Activated CD4-positive, alpha-beta T cell treated with anti-CD3 and anti-CD28 coated beads, Interleukin-2, amount 10 ng/mL, durations not matched to agents 7 days and 5 days (primary cell): ENCODE measurements at regions not wholly inside any gene's neighbourhood (a gene's known extent, or its start where the extent isn't known, plus 50 kb on each side); places are given as distances from the start of the nearest gene placed in this dataset.
"Not testable (repeated sequence)": the region's sequence is repeated elsewhere in the genome, so short reads cannot be mapped to it uniquely, and the experiment has no call there.

ENCODE experiments used
- CTCF ChIA-PET: fragments of 350-600 bp; sonication (Branson Sonifier 250); formaldehyde crosslinking; loops from one replicate; lab custom pipeline; 2021; ENCODE audit warnings: antibody characterized with exemption; lab: Charles Lee
- POLR2A ChIA-PET: fragments of 350-600 bp; sonication (Branson Sonifier 250); formaldehyde crosslinking; loops from one replicate; lab custom pipeline; 2021; ENCODE audit warnings: antibody characterized with exemption; lab: Charles Lee
- DNase-seq: peaks from one replicate; pipeline ENCODE4 v3.0.0-alpha.2; 2020
- H3K27ac Mint-ChIP-seq: one replicate; pipeline ENCODE4 v1.8.0; 2021; ENCODE audit warnings: mild to moderate bottlenecking, moderate library complexity, mixed read lengths
- H3K27me3 Mint-ChIP-seq: one replicate; pipeline ENCODE4 v1.8.0; 2021; ENCODE audit warnings: mixed read lengths
- H3K36me3 Mint-ChIP-seq: one replicate; pipeline ENCODE4 v1.8.0; 2021; ENCODE audit warnings: low read depth, mixed read lengths
- H3K4me1 Mint-ChIP-seq: one replicate; pipeline ENCODE4 v1.8.0; 2021; ENCODE audit warnings: mixed read lengths
- H3K4me3 Mint-ChIP-seq: one replicate; pipeline ENCODE4 v1.8.0; 2021; ENCODE audit warnings: mild to moderate bottlenecking, moderate library complexity, mixed read lengths
- H3K9me3 Mint-ChIP-seq: one replicate; pipeline ENCODE4 v1.8.0; 2021; ENCODE audit warnings: mixed read lengths

GRCh38 chr2:16058747-16059358, 118.5 kb downstream of the MYCN start:
- H3K9me3 Mint-ChIP-seq, result peaks cover 5% of the 10 kb centered on the region
- no peaks in the 10 kb centered on the region for H3K4me1 Mint-ChIP-seq
- H3K27me3 Mint-ChIP-seq, result no peaks in the 10 kb centered on the region
- DNase-seq, result no peak
- no peak overlapping the region for H3K4me3 Mint-ChIP-seq
- ChIA-PET POLR2A (no interaction called here), CTCF (no interaction called here)
- H3K27ac Mint-ChIP-seq, result no peak overlapping the region
- peaks cover 1% of the 10 kb centered on the region for H3K36me3 Mint-ChIP-seq

GRCh38 chr2:16058256-16058655, 117.9 kb downstream of the MYCN start:
- H3K9me3 Mint-ChIP-seq, result peaks cover 2% of the 10 kb centered on the region
- ChIA-PET CTCF (no interaction called here), POLR2A (no interaction called here)
- no peak overlapping the region for H3K4me3 Mint-ChIP-seq
- no peaks in the 10 kb centered on the region for H3K36me3 Mint-ChIP-seq
- H3K4me1 Mint-ChIP-seq, result no peaks in the 10 kb centered on the region
- no peak overlapping the region for H3K27ac Mint-ChIP-seq
- H3K27me3 Mint-ChIP-seq, result no peaks in the 10 kb centered on the region
- no peak for DNase-seq

DNA sequence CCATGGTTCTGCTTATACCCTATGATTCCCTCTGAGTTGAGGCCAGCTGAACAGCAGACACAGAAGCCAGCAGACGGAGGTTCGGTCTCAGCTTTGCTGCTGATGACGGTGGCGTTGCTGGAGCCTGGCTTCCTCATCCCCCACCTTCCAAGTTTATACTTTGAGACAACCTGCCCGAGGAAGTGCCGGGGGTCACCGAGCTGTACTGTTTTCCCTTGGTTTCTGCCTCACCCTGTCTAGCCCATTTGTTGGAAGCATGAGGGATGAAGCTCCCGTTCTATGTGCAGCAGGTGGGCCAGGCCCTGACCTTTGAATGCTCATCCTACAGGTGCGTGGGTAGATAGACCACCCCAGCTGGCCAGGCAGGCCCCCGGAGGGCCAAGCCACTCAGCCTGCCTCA, 117.3 kb downstream of the MYCN start:
- no peak for DNase-seq
- no peaks in the 10 kb centered on the region for H3K36me3 Mint-ChIP-seq
- ChIA-PET POLR2A (no interaction called here), CTCF (no interaction called here)
- H3K27me3 Mint-ChIP-seq, result no peaks in the 10 kb centered on the region
- no peaks in the 10 kb centered on the region for H3K9me3 Mint-ChIP-seq
- H3K4me1 Mint-ChIP-seq, result no peaks in the 10 kb centered on the region
- no peak overlapping the region for H3K27ac Mint-ChIP-seq
- H3K4me3 Mint-ChIP-seq, result no peak overlapping the region

GRCh38 chr2:16055848-16056580, 115.7 kb downstream of the MYCN start:
- CTCF ChIA-PET, result interaction anchor here (0.5 kb wide), 1 partner anchor 1659 kb away, joined by 3 read pairs; no protein-coding TSS in a partner anchor
- POLR2A ChIA-PET, result no interaction called here
- Mint-ChIP-seq H3K27ac (no peak overlapping the region), H3K4me3 (no peak overlapping the region), H3K27me3 (no peaks in the 10 kb centered on the region), H3K36me3 (no peaks in the 10 kb centered on the region), H3K4me1 (no peaks in the 10 kb centered on the region), H3K9me3 (no peaks in the 10 kb centered on the region)
- no peak for DNase-seq

GRCh38 chr2:16053437-16054257, 113.3 kb downstream of the MYCN start:
- CTCF ChIA-PET, result no interaction called here

DNA sequence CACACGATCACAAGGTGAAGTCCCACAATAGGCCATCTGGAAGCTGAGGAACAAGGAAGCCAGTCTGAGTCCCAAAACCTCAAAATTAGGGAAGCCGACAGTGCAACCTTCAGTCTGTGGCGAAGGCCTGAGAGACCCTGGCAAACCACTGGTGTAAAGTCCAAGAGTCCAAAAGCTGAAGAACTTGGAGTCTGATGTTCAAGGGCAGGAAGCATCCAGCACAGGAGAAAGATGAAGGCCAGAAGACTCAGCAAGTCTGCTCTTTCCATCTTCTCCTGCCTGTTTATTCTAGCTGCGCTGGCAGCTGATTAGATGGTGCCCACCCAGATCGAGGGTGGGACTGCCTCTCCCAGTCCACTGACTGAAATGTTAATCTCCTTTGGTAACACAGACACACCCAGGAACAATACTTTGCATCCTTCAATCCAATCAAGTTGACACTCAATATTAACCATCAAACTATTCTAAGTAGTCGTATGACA, 112.3 kb downstream of the MYCN start:
- H3K36me3 Mint-ChIP-seq, H3K4me1 Mint-ChIP-seq, POLR2A ChIA-PET, H3K27ac Mint-ChIP-seq, H3K9me3 Mint-ChIP-seq, H3K4me3 Mint-ChIP-seq, H3K27me3 Mint-ChIP-seq, CTCF ChIA-PET, DNase-seq: not testable (repeated sequence)

More at GRCh38 chr2:16053437-16054257, 113.3 kb downstream of the MYCN start:
- DNase-seq, result no peak
- Mint-ChIP-seq H3K27ac (no peak overlapping the region), H3K36me3 (no peaks in the 10 kb centered on the region), H3K4me1 (no peaks in the 10 kb centered on the region), H3K27me3 (no peaks in the 10 kb centered on the region), H3K9me3 (no peaks in the 10 kb centered on the region), H3K4me3 (no peak overlapping the region)
- POLR2A ChIA-PET, result no interaction called here

DNA sequence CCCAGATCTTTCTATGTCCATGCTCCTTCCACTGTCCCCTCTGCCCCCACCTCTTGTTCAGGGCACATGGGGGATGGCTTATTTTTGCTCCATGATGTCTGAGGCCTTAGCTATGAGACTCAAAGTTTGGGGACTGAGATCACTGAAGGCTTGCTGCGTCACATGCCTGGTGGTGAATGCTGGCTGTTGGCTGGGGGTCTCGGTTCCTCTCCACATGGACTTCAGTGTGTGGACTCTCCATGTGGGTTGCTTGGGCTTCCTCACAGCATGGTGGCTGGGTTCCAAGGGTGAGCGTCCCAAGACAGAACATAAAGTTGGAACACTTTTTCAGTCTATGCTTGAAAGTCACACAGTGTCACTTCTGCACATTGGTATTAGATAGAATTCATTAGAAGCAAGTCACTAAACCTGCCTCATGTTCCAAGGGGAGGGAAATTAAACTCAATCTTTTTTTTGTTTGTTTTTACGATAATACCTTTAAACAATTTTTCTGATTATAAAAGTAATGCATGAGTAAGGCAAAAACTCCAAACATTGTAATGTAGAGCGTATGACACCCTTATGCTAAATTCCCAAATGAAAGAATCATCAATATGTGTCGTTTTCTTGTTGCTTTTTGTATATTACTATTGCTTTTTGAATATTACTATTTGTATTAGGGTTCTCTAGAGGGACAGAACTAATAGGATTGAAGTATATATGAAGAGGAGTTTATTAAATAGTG, 111.7 kb downstream of the MYCN start:
- Mint-ChIP-seq H3K9me3 (no peaks in the 10 kb centered on the region), H3K4me3 (no peak overlapping the region), H3K27me3 (no peaks in the 10 kb centered on the region), H3K4me1 (no peaks in the 10 kb centered on the region), H3K36me3 (no peaks in the 10 kb centered on the region), H3K27ac (no peak overlapping the region)
- CTCF ChIA-PET, result no interaction called here
- no peak for DNase-seq
- POLR2A ChIA-PET, result no interaction called here

DNA sequence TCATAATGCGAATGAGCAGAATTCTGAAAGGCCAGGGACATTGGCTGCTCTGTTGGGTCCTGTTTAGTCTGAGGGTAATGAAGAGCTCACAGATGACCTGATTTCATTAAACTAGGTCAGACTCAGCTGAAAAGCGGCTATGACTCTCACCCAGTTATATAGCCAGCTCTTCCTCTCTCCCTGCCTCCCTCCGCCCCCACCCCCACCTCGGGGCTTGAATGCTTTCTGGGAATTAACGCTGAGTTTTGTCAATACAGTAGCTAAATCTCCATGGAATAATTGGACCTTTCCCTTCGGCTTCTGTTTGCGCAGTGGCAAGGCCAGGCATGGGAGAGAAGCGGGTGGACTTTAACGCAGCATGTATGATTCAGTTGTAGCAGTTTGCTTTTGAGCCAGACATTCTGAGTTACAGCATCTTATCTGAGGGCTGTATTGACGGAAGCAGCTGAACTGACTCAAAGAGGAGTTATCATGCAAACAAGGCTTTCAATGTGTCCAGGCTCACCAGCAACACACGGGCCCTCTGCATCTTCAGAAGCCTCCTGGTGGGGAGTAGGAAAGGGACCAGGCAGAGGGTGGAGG, 110.6 kb downstream of the MYCN start:
- H3K9me3 Mint-ChIP-seq, result no peaks in the 10 kb centered on the region
- POLR2A ChIA-PET, result no interaction called here
- DNase-seq, result no peak
- CTCF ChIA-PET, result no interaction called here
- H3K27ac Mint-ChIP-seq, result no peak overlapping the region
- H3K4me1 Mint-ChIP-seq, result no peaks in the 10 kb centered on the region
- H3K36me3 Mint-ChIP-seq, result no peaks in the 10 kb centered on the region
- H3K27me3 Mint-ChIP-seq, result no peaks in the 10 kb centered on the region
- no peak overlapping the region for H3K4me3 Mint-ChIP-seq

- Mint-ChIP-seq H3K27ac (no peak overlapping the region), H3K27me3 (no peaks in the 10 kb centered on the region), H3K4me3 (no peak overlapping the region), H3K4me1 (no peaks in the 10 kb centered on the region), H3K36me3 (no peaks in the 10 kb centered on the region), H3K9me3 (no peaks in the 10 kb centered on the region)
- DNase-seq, result no peak
- POLR2A ChIA-PET, result no interaction called here
- CTCF ChIA-PET, result no interaction called here
Observed at GRCh38 chr2:16050261-16050907, 110.0 kb downstream of the MYCN start.

GRCh38 chr2:16049406-16049805, 109.1 kb downstream of the MYCN start:
- H3K27ac Mint-ChIP-seq, result no peak overlapping the region
- H3K9me3 Mint-ChIP-seq, result no peaks in the 10 kb centered on the region
- ChIA-PET POLR2A (no interaction called here), CTCF (no interaction called here)
- H3K27me3 Mint-ChIP-seq, result no peaks in the 10 kb centered on the region
- no peak for DNase-seq
- no peaks in the 10 kb centered on the region for H3K36me3 Mint-ChIP-seq
- no peaks in the 10 kb centered on the region for H3K4me1 Mint-ChIP-seq
- no peak overlapping the region for H3K4me3 Mint-ChIP-seq

DNA sequence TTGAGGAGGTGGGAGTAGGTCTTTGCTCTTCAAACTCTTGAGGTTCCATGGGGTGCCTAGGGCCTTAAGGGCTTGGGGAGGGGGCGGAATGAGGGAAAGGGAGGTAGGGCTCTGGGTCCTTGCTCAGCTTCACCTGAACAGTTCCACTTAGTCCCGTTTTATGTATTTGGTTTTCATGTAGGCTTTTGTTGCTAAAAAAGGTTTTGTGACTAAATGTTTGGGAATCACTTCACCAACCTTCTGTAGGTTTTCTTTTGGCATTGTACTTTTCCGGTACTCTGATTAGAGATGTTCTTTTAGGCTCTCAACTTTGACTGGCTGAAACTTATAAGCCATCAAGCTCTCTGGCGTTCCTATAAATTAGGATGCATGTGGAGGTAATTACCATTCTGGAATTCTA, 108.1 kb downstream of the MYCN start:
- Mint-ChIP-seq H3K27me3 (no peaks in the 10 kb centered on the region), H3K36me3 (no peaks in the 10 kb centered on the region), H3K27ac (no peak overlapping the region), H3K4me3 (no peak overlapping the region), H3K9me3 (no peaks in the 10 kb centered on the region), H3K4me1 (no peaks in the 10 kb centered on the region)
- POLR2A ChIA-PET, result no interaction called here
- CTCF ChIA-PET, result no interaction called here
- no peak for DNase-seq

- no peak for DNase-seq
- H3K9me3 Mint-ChIP-seq, result no peaks in the 10 kb centered on the region
- no peaks in the 10 kb centered on the region for H3K36me3 Mint-ChIP-seq
- H3K27me3 Mint-ChIP-seq, result no peaks in the 10 kb centered on the region
- H3K4me1 Mint-ChIP-seq, result no peaks in the 10 kb centered on the region
- ChIA-PET CTCF (no interaction called here), POLR2A (no interaction called here)
- no peak overlapping the region for H3K27ac Mint-ChIP-seq
- H3K4me3 Mint-ChIP-seq, result no peak overlapping the region
Observed at GRCh38 chr2:16047701-16048100, 107.4 kb downstream of the MYCN start.
